Thyroid gland (tissue), 4 donors: ENCODE measurements at regions not wholly inside any gene's neighbourhood (a gene's known extent, or its start where the extent isn't known, plus 50 kb on each side); places are given as distances from the start of the nearest gene placed in this dataset.

Experiments used
- POLR2A ChIP-seq, 2 donors: fragments of 450-650 bp; IDR thresholded peaks; one replicate each; pipeline ENCODE4 v1.6.1; 2017; ENCODE audit warnings: antibody characterized with exemption in 2 of 2, mild to moderate bottlenecking in 2 of 2, moderate library complexity in 1 of 2
- TF ChIP-seq, protein P1 (sequence below), 6 experiments: fragments of 200-600 bp in 3 of 6; fragments of 450-650 bp in 3 of 6; sonication (generic) in 3 of 6; IDR thresholded peaks; one replicate each; pipeline ENCODE4 v1.5.1; 2016 to 2019; ENCODE audit warnings: antibody characterized with exemption in 6 of 6, mild to moderate bottlenecking in 2 of 6, inconsistent platforms in 1 of 6, moderate library complexity in 1 of 6

- TF ChIP-seq POLR2A (IDR thresholded peaks at IDR 0.05): no peak
- TF ChIP-seq, protein P1, sequence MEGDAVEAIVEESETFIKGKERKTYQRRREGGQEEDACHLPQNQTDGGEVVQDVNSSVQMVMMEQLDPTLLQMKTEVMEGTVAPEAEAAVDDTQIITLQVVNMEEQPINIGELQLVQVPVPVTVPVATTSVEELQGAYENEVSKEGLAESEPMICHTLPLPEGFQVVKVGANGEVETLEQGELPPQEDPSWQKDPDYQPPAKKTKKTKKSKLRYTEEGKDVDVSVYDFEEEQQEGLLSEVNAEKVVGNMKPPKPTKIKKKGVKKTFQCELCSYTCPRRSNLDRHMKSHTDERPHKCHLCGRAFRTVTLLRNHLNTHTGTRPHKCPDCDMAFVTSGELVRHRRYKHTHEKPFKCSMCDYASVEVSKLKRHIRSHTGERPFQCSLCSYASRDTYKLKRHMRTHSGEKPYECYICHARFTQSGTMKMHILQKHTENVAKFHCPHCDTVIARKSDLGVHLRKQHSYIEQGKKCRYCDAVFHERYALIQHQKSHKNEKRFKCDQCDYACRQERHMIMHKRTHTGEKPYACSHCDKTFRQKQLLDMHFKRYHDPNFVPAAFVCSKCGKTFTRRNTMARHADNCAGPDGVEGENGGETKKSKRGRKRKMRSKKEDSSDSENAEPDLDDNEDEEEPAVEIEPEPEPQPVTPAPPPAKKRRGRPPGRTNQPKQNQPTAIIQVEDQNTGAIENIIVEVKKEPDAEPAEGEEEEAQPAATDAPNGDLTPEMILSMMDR (IDR thresholded peaks at IDR 0.05): no peak
Measured at GRCh38 chr6:84866715-84867114, 102.3 kb upstream of the TBX18 start.
